GM19240 (cell line): ENCODE measurements at regions not wholly inside any gene's neighbourhood (a gene's known extent, or its start where the extent isn't known, plus 50 kb on each side); places are given as distances from the start of the nearest gene placed in this dataset.

Experiments
- DNase-seq: peaks from one replicate; pipeline ENCODE4 v3.0.0; 2011; ENCODE audit warnings: low spot score; ENCODE audit not compliant: insufficient read length

GRCh38 chr14:98638366-98638765, 633.6 kb downstream of the BCL11B start:
- no peak for DNase-seq

- DNase-seq, result no peak
These were observed 624.2 kb downstream of the BCL11B start for GRCh38 chr14:98647754-98648153.

DNA sequence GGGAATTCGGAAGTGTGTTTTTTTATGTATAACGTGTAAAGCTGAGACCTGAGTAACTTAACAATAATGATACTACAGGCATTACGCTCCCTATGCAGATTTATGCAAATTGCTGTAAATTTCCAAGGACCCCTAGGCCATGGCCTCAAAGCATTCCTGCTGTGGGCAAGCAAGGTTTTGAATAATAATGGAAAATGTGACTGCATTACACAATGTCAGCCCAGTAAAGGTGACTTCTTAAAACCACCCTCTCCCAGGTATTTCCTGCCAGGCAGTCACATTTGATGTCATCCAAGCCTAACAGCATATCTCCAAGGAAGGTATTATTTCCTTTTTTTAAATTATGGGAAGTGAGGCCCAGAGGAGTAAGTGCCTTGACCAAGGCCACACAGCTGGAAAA, 621.0 kb downstream of the BCL11B start:
- no peak for DNase-seq

- no peak for DNase-seq
These were observed 607.0 kb downstream of the BCL11B start for GRCh38 chr14:98665007-98665406.

DNA sequence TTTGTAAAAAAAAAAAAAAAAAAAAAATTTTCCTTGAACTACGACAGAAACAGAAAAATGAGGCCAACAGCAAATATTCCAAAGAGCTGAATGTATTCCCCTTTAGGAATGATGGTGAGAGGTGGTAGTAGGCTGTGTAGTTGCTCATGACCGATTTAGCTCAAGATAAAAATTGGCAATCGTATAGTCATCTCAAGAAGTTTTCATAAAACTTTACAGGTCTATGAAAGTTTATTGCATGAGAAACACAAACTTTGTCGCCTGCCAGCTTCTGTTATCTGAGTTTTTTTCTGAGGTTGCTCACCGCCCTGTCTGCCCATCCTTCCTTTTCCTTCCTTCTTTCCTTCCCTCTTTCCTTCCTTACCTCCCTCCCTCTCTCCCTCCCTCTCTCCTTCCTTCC, 605.5 kb downstream of the BCL11B start:
- no peak for DNase-seq

GRCh38 chr14:98682033-98682432, 590.0 kb downstream of the BCL11B start:
- DNase-seq, result no peak

- no peak for DNase-seq
These were observed 589.3 kb downstream of the BCL11B start for GRCh38 chr14:98682726-98683125.

- no peak for DNase-seq
These were observed 587.5 kb downstream of the BCL11B start for GRCh38 chr14:98684468-98684867.

- DNase-seq, result no peak
These were observed 586.3 kb downstream of the BCL11B start for GRCh38 chr14:98685725-98686124.

DNA sequence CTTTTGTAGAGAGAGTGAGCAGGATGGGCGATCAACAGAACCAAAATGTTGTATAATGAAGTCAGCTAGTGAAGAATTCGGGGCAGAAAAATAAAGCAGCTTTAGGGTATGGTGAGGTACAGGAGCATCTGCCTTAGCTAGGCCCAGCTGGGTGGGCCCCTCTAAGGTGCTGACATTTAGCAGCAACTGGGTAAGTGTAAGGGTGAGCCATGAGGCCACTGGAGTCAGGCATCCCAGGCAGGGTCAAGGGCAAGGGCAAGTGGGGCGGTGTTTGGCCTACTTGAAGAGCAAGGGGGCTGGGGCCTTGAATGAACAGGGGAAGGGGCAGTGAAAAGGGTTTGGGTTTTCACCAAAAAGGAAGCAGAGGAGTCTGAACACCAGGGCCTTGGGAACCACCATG, 583.6 kb downstream of the BCL11B start:
- no peak for DNase-seq

- DNase-seq, result no peak
These were observed 582.0 kb downstream of the BCL11B start for GRCh38 chr14:98689951-98690350.

- DNase-seq, result no peak
These were observed 579.2 kb downstream of the BCL11B start for GRCh38 chr14:98692832-98693231.

DNA sequence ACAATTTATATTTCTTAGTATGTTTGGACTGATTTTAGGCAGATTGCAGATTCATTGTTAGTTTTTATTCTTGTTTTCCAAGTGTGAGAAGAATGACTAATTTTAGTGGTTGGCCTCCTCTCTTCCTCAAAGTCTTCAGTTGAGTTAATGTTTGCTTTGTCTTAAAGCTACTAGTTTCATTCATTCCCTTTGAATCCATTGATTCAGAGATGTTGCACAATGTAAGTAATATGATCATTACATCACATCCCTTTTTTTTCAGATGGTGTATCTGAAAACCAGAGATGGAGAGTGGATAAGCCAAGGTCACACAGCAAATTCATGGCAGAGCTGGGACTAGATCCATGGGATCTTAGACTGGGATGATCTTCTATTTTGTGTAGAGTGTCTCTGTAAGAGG, 577.5 kb downstream of the BCL11B start:
- no peak for DNase-seq

- DNase-seq, result no peak
These were observed 576.2 kb downstream of the BCL11B start for GRCh38 chr14:98695809-98696208.

DNA sequence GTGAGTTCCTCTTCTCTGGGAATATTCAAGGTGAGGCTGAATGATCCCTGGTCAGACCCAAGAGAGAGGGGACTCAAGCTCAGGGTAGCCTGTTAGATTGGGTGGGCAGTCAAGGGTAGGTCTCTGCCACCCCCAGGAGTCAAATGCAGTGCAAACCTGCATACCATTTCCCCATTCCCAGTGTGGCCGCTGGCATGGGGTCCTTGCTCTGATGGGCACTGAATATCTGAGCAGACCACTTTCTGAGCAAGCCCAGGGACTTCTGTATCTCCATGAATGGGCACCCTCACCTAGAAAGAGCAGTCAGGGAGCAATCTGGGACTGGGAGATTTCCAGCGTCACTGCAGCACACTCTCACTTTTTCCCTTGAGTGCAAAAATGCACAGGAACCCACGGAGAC, 573.7 kb downstream of the BCL11B start:
- no peak for DNase-seq

GRCh38 chr14:98700748-98701147, 571.2 kb downstream of the BCL11B start:
- no peak for DNase-seq

DNA sequence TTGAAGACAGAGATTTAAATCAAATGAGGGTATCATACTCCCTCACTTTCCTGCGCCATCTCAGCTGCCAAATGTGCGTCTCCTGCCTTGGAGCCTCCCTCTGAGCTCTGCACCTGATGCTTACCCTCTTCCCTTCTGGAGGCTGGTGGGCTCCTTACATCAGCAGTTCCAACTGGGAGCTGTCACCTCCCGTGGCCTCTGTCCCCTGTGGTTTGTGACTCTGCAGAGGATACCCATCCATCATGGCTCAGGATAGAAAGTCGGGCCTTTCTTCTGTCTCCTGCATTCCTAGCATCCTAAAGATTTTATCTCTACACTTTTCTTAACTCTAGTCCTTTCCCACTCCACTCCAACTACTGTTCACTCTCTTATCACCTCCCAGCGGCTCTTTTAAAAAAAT, 570.6 kb downstream of the BCL11B start:
- no peak for DNase-seq

DNA sequence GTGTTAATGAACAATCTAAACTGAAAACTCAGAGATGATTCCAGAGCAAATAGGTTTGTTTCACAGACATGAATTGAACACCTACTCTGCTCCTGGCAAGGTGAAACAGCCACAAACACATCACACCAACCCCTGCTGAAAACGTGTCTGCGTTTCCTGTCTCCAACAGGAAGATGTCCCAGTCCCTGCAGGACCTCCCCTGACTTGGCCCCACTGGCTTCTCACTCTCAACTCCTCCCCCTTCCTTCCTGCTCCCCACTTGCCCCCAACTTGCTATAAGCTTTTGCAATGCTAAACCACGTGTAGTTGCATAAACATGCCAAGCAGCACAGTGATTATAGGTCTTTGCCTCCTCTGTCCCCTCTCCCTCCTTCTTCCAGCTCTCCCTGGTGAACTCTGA, 567.6 kb downstream of the BCL11B start:
- no peak for DNase-seq

- DNase-seq, result no peak
These were observed 566.1 kb downstream of the BCL11B start for GRCh38 chr14:98705871-98706300.

- DNase-seq, result no peak
These were observed 564.5 kb downstream of the BCL11B start for GRCh38 chr14:98707522-98707921.

GRCh38 chr14:98708555-98708954, 563.4 kb downstream of the BCL11B start:
- no peak for DNase-seq

DNA sequence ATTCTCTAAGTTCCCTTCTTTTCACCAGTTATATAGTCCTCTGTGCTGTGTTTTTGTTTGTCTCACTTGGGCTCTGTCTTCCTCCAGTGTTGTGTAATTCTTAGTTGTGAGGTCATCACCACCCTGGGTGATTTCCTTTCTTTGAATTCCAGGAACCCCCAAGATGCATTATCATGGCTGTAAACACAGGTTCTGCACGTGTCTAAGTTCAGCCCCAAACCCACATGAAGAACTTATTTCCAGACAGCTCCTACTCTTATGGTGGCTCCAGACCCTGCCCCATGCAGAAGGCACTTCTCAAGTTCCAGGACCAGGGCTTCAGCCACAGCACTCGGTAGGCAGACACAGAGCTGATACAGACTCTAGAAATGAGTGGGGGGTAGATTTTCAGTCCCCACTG, 560.5 kb downstream of the BCL11B start:
- no peak for DNase-seq

- DNase-seq, result no peak
These were observed 557.2 kb downstream of the BCL11B start for GRCh38 chr14:98714626-98715425.

DNA sequence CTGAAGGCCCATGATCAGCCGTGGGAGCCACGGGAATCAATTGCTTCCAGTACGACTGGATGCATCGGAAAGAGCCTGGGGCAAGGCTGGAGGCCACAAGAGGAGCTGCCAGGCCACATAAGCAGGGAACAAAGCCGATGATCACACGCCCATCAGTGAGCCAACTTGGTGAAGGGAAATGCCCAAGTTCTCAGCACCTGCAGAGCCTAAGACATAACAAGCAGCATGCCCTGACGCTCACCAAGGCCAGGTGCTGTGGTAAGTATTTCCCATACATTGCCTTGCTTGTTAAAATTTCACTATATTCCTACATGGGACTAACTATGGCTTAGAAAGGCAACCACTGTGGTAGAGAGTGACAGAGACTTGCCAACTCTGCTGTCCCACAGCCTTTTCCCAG, 555.9 kb downstream of the BCL11B start:
- DNase-seq, result no peak
